WERI-Rb-1 (cell line): ENCODE measurements at regions not wholly inside any gene's neighbourhood (a gene's known extent, or its start where the extent isn't known, plus 50 kb on each side); places are given as distances from the start of the nearest gene placed in this dataset.
"Not testable (repeated sequence)": the region's sequence is repeated elsewhere in the genome, so short reads cannot be mapped to it uniquely, and the experiment has no call there.

Experiments
- DNase-seq: peaks from one replicate; pipeline ENCODE4 v3.0.0-alpha.2; 2020
- H3K27ac ChIP-seq: fragments of 250-450 bp; sonication (Bioruptor Pico); 2 replicates; pipeline ENCODE4 v1.5.1; 2020; ENCODE audit warnings: mild to moderate bottlenecking, moderate library complexity
- H3K27me3 ChIP-seq: fragments of 250-450 bp; sonication (Bioruptor Pico); 2 replicates; pipeline ENCODE4 v1.5.1; 2021; ENCODE audit warnings: mild to moderate bottlenecking, low read depth, moderate library complexity; ENCODE audit not compliant: insufficient read depth, severe bottlenecking
- H3K36me3 ChIP-seq: fragments of 250-450 bp; sonication (Bioruptor Pico); 2 replicates; pipeline ENCODE4 v1.5.1; 2020; ENCODE audit warnings: mild to moderate bottlenecking, moderate library complexity
- H3K4me3 ChIP-seq: 2 replicates; pipeline ENCODE4 v1.5.1; 2011; ENCODE audit warnings: low read depth, mild to moderate bottlenecking, control low read depth, low read length
- H3K9me3 ChIP-seq: fragments of 250-450 bp; sonication (Bioruptor Pico); 2 replicates; pipeline ENCODE4 v1.5.1; 2021; ENCODE audit warnings: mild to moderate bottlenecking, moderate library complexity; ENCODE audit not compliant: severe bottlenecking
- CTCF ChIP-seq: IDR thresholded peaks from 2 replicates; pipeline ENCODE4 v1.5.1; 2011; ENCODE audit warnings: low read depth, mild to moderate bottlenecking, control low read depth, inconsistent platforms, low read length

- Histone ChIP-seq H3K36me3 (no peaks in the 10 kb centered on the region), H3K9me3 (no peaks in the 10 kb centered on the region), H3K4me3 (no peak overlapping the region), H3K27me3 (no peaks in the 10 kb centered on the region), H3K27ac (no peak overlapping the region)
- TF ChIP-seq CTCF, result no peak
- no peak for DNase-seq
Measured at GRCh38 chr5:158244882-158245281, 385.9 kb upstream of the CLINT1 start.

GRCh38 chr5:158236511-158237335 is 377.8 kb upstream of the CLINT1 start:
- Histone ChIP-seq H3K27ac (no peak overlapping the region), H3K36me3 (no peaks in the 10 kb centered on the region), H3K27me3 (no peaks in the 10 kb centered on the region), H3K4me3 (no peak overlapping the region), H3K9me3 (no peaks in the 10 kb centered on the region)
- no peak for TF ChIP-seq CTCF
- DNase-seq, result no peak

GRCh38 chr5:158235159-158235547 is 376.2 kb upstream of the CLINT1 start:
- H3K9me3 ChIP-seq, result no peaks in the 10 kb centered on the region
- no peak overlapping the region for H3K4me3 ChIP-seq
- no peaks in the 10 kb centered on the region for H3K27me3 ChIP-seq
- H3K36me3 ChIP-seq, result no peaks in the 10 kb centered on the region
- no peak for TF ChIP-seq CTCF
- no peak for DNase-seq
- H3K27ac ChIP-seq, result no peak overlapping the region

GRCh38 chr5:158234323-158235158 is 375.6 kb upstream of the CLINT1 start:
- Histone ChIP-seq H3K36me3 (no peaks in the 10 kb centered on the region), H3K27ac (no peak overlapping the region), H3K27me3 (no peaks in the 10 kb centered on the region), H3K9me3 (no peaks in the 10 kb centered on the region), H3K4me3 (no peak overlapping the region)
- no peak for TF ChIP-seq CTCF
- no peak for DNase-seq

GRCh38 chr5:158233735-158234322 is 374.9 kb upstream of the CLINT1 start:
- DNase-seq, result no peak
- no peak for TF ChIP-seq CTCF
- no peaks in the 10 kb centered on the region for H3K27me3 ChIP-seq
- H3K27ac ChIP-seq, result no peak overlapping the region
- H3K36me3 ChIP-seq, result no peaks in the 10 kb centered on the region
- H3K9me3 ChIP-seq, result no peaks in the 10 kb centered on the region
- H3K4me3 ChIP-seq, result no peak overlapping the region

GRCh38 chr5:158227314-158227713 is 368.4 kb upstream of the CLINT1 start:
- not testable (repeated sequence) for H3K27ac ChIP-seq, H3K9me3 ChIP-seq, DNase-seq, H3K27me3 ChIP-seq, H3K4me3 ChIP-seq, H3K36me3 ChIP-seq
